PC-9 (cell line): ENCODE measurements at regions not wholly inside any gene's neighbourhood (a gene's known extent, or its start where the extent isn't known, plus 50 kb on each side); places are given as distances from the start of the nearest gene placed in this dataset.

ENCODE experiments used
- EZH2 ChIP-seq: fragments of 200-600 bp; sonication (generic); IDR thresholded peaks from 2 replicates; pipeline ENCODE4 v1.8.0; 2017; ENCODE audit warnings: antibody characterized with exemption, low read depth
- TF ChIP-seq, protein P1 (sequence below): fragments of 200-600 bp; sonication (generic); conservative IDR thresholded peaks from 2 replicates; pipeline ENCODE4 v1.6.1; 2017; ENCODE audit warnings: mixed run types, antibody characterized with exemption, mild to moderate bottlenecking, moderate library complexity

DNA sequence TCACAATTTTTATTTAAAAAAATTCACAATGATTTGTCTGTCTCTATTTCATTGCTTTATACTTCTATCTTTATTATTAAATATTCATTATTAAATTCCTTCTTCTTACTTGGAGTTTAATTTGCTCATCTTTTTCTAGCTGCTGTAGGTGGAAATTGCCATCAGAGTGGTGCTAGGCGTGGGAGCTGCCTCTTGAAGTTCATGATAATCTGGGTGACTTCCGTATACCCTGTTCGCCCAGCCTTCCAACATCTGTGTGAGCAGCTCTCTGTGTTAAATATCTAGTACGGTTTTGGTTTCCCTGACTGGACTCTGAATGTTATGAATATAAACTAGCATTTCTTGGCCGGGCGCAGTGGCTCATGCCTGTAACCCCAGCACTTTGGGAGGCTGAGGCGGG is 84.0 kb upstream of the RPH3AL start:
- TF ChIP-seq, protein P1, sequence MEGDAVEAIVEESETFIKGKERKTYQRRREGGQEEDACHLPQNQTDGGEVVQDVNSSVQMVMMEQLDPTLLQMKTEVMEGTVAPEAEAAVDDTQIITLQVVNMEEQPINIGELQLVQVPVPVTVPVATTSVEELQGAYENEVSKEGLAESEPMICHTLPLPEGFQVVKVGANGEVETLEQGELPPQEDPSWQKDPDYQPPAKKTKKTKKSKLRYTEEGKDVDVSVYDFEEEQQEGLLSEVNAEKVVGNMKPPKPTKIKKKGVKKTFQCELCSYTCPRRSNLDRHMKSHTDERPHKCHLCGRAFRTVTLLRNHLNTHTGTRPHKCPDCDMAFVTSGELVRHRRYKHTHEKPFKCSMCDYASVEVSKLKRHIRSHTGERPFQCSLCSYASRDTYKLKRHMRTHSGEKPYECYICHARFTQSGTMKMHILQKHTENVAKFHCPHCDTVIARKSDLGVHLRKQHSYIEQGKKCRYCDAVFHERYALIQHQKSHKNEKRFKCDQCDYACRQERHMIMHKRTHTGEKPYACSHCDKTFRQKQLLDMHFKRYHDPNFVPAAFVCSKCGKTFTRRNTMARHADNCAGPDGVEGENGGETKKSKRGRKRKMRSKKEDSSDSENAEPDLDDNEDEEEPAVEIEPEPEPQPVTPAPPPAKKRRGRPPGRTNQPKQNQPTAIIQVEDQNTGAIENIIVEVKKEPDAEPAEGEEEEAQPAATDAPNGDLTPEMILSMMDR, result no peak
- TF ChIP-seq EZH2, result no peak
